Ascending aorta (tissue), 2 donors: ENCODE measurements at regions not wholly inside any gene's neighbourhood (a gene's known extent, or its start where the extent isn't known, plus 50 kb on each side); places are given as distances from the start of the nearest gene placed in this dataset.

Experiments used
- DNase-seq, 2 donors: peaks; one replicate each; pipeline ENCODE4 v3.0.0-alpha.2; 2019; ENCODE audit warnings: low spot score in 2 of 2
- H3K27ac ChIP-seq, 2 donors: fragments of 200-600 bp; sonication (generic); one replicate each; pipeline ENCODE4 v1.5.1; 2016 to 2017; ENCODE audit warnings: mild to moderate bottlenecking in 1 of 2
- H3K27me3 ChIP-seq: fragments of 200-600 bp; sonication (generic); one replicate; pipeline ENCODE4 v1.5.1; 2017
- H3K36me3 ChIP-seq, 2 donors: fragments of 200-600 bp; sonication (generic); one replicate each; pipeline ENCODE4 v1.5.1; 2016
- H3K4me1 ChIP-seq, 2 donors: fragments of 200-600 bp; sonication (generic); one replicate each; pipeline ENCODE4 v1.5.1; 2016 to 2017; ENCODE audit warnings: mild to moderate bottlenecking in 1 of 2
- H3K4me3 ChIP-seq, 2 donors: fragments of 200-600 bp; sonication (generic); one replicate each; pipeline ENCODE4 v1.5.1; 2016 to 2017; ENCODE audit warnings: mild to moderate bottlenecking in 1 of 2
- H3K9me3 ChIP-seq, 2 donors: fragments of 200-600 bp; sonication (generic); one replicate each; pipeline ENCODE4 v1.5.1; 2016
- intact Hi-C: fragments of 100-400 bp; cut with DNase I; formaldehyde crosslinking; loops from one replicate; pipeline ENCODE4 v1.15.1; 2023
- TF ChIP-seq, protein P1 (sequence below), 3 experiments: fragments of 200-600 bp in 2 of 3; fragments of 450-650 bp in 1 of 3; sonication (generic) in 2 of 3; IDR thresholded peaks; one replicate each; pipeline ENCODE4 v1.5.1; 2016 to 2019; ENCODE audit warnings: antibody characterized with exemption in 3 of 3, mild to moderate bottlenecking in 1 of 3, moderate library complexity in 1 of 3

DNA sequence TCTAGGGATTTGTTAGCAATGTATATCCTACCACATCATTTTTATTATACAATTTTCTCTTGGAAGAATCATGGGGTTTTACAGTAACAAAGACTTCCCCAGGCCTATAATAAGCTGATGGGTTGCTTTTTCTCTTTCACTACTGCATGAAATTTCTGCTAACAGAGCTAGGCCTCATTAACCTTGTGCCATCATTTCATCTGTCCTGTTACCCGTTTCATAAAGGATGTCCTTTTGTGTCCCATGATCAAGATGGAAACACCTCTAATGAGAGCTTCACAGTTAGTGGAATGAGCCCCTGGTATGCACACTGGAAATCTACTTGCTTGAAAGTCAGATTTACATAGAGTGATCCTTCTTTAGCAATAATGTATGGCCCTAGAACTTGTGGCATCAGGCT is 138.7 kb downstream of the RXFP2 start:
- no peaks in the 10 kb centered on the region for H3K9me3 ChIP-seq
- H3K4me1 ChIP-seq: peaks cover 0 to 17% of the 10 kb centered on the region in 2 donors
- no peak overlapping the region for H3K27ac ChIP-seq
- H3K4me3 ChIP-seq: no peak overlapping the region
- H3K27me3 ChIP-seq: no peaks in the 10 kb centered on the region
- intact Hi-C loops: no loop called here
- no peak for DNase-seq
- TF ChIP-seq, protein P1, sequence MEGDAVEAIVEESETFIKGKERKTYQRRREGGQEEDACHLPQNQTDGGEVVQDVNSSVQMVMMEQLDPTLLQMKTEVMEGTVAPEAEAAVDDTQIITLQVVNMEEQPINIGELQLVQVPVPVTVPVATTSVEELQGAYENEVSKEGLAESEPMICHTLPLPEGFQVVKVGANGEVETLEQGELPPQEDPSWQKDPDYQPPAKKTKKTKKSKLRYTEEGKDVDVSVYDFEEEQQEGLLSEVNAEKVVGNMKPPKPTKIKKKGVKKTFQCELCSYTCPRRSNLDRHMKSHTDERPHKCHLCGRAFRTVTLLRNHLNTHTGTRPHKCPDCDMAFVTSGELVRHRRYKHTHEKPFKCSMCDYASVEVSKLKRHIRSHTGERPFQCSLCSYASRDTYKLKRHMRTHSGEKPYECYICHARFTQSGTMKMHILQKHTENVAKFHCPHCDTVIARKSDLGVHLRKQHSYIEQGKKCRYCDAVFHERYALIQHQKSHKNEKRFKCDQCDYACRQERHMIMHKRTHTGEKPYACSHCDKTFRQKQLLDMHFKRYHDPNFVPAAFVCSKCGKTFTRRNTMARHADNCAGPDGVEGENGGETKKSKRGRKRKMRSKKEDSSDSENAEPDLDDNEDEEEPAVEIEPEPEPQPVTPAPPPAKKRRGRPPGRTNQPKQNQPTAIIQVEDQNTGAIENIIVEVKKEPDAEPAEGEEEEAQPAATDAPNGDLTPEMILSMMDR (IDR thresholded peaks at IDR 0.05): no peak
- no peaks in the 10 kb centered on the region for H3K36me3 ChIP-seq

DNA sequence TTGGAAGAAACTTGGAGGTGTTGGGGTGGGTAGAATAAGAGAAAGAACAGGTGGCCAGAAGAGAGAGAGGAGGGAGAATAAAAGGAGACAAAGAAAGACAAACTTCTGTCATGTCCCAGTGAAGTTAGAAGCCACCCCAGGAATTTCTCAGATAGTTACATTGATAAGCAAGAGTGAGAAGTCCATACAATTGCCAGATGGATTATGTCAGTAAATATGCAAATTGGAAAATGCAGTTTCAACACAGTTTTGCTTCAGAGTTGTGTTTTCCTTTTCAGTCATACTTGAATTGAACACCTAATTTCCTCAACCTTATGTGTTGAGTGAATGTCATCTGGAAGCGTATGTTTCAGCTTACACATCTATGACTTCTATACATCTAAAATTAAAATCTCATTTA is 139.2 kb downstream of the RXFP2 start:
- H3K36me3 ChIP-seq: no peaks in the 10 kb centered on the region
- H3K4me1 ChIP-seq: peaks cover 0 to 17% of the 10 kb centered on the region in 2 donors
- no peak overlapping the region for H3K4me3 ChIP-seq
- no peak overlapping the region for H3K27ac ChIP-seq
- H3K9me3 ChIP-seq: no peaks in the 10 kb centered on the region
- no peaks in the 10 kb centered on the region for H3K27me3 ChIP-seq
- TF ChIP-seq, protein P1 (IDR thresholded peaks at IDR 0.05): no peak
- intact Hi-C loops: no loop called here
- DNase-seq: no peak

DNA sequence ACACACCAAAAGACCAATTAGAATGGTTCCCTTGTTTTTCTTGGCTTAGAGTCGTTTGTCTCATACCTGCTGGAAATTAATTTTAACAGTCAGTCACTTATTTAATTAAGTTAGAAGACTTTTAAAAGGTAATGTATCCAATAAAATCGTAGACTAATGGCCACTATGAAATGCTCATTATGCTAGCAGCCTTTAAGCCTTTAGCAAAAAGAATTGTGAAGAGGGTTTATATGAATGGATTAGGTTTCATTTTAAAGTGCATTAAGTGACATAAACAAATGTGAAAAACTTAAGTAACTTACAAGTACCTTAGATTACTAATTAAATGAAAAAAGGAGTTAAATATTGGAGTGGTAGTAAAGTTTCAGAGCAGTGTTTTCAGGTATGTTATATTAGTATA is 139.6 kb downstream of the RXFP2 start:
- Histone ChIP-seq H3K4me1 (peaks cover 0 to 19% of the 10 kb centered on the region in 2 donors), H3K4me3 (no peak overlapping the region), H3K9me3 (no peaks in the 10 kb centered on the region), H3K36me3 (no peaks in the 10 kb centered on the region), H3K27ac (no peak overlapping the region), H3K27me3 (no peaks in the 10 kb centered on the region)
- intact Hi-C loops: no loop called here
- TF ChIP-seq, protein P1 (IDR thresholded peaks at IDR 0.05): no peak
- no peak for DNase-seq

DNA sequence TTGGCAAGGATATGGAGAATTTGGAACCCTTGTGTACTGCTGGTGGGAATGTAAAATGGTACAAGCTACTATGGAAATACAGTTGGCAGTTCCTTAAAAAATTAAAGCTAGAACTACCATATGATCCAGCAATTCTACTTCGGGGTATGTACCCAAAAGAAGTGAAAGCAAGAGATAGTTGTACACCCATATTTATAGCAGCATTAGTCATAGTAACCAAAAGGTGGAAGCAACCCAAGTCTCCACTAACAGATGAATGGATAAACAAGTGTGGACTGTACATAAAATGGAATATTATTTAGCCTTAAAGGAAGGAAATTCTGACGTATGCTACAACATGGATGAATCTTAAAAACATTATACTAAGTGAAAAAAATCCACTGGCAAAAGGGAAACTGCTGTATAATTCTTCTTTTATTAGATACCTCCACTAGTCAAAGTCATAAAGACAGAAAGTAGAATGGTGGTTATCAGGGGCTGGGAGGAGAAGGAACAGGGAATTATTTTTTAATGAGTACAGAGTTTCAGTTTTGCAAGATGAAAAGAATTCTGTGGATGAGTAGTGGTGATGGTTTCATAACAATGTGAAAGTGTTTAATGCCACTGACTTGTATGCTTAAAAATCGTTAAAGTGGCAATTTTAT is 141.6 kb downstream of the RXFP2 start:
- no peaks in the 10 kb centered on the region for H3K9me3 ChIP-seq
- H3K27me3 ChIP-seq: no peaks in the 10 kb centered on the region
- TF ChIP-seq, protein P1 (IDR thresholded peaks at IDR 0.05): no peak
- H3K4me1 ChIP-seq: peaks cover 0 to 27% of the 10 kb centered on the region in 2 donors
- DNase-seq: no peak
- intact Hi-C loops: loop anchor here (10.0 kb wide), 1 partner anchor 126 kb away; no protein-coding TSS in a partner anchor
- H3K27ac ChIP-seq: peak overlapping the region; percentile 58 to 78
- no peaks in the 10 kb centered on the region for H3K36me3 ChIP-seq
- peak overlapping the region in 1 of 2 donors; percentile 6 for H3K4me3 ChIP-seq

DNA sequence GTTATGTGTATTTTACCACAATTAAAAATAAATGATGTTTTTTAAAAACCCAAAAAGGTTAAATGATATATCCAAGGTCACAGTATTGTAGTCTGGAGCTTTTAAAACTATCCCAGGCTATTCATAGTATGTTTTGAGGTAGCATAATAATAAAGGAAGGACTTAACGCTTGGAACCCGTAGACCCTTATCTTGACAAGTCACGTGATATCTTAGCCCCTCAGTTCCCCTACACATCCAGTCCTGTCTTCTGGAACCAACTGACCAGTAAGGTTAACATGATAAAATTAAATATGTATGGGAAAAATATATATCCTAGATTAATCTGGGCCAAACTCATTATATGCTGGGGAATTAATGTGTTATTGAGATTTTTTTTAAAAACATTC is 142.2 kb downstream of the RXFP2 start:
- Histone ChIP-seq H3K36me3 (no peaks in the 10 kb centered on the region), H3K4me3 (no peak overlapping the region), H3K9me3 (no peaks in the 10 kb centered on the region), H3K27me3 (no peaks in the 10 kb centered on the region), H3K4me1 (peaks cover 0 to 30% of the 10 kb centered on the region in 2 donors), H3K27ac (peak overlapping the region; percentile 58 to 78)
- no peak for DNase-seq
- intact Hi-C loops: loop anchor here (10.0 kb wide), 1 partner anchor 127 kb away; no protein-coding TSS in a partner anchor
- TF ChIP-seq, protein P1 (IDR thresholded peaks at IDR 0.05): no peak
